ENCODE measurements at regions not wholly inside any gene's neighbourhood (a gene's known extent, or its start where the extent isn't known, plus 50 kb on each side); places are given as distances from the start of the nearest gene placed in this dataset.

- ATAC-seq (no peak), DNase-seq (peak; percentile 52)
- Histone ChIP-seq H3K9ac (ENCODE audit: low read length) (no peak overlapping the region), H3K4me3 (ENCODE audit: low read length) (no peak overlapping the region), H4K20me1 (ENCODE audit: low read length) (no peaks in the 10 kb centered on the region), H3K9me3 (ENCODE audit: low read length) (no peaks in the 10 kb centered on the region), H3F3A (ENCODE audit: low read length, unreplicated experiment) (no peaks in the 10 kb centered on the region), H3K36me3 (ENCODE audit: low read depth, low read length) (no peaks in the 10 kb centered on the region), H3K4me1 (ENCODE audit: insufficient read depth, low read length) (0 out of 2 replicates have a peak, but pooled peaks cover 5% of the 10 kb centered on the region), H3K4me2 (ENCODE audit: low read length) (peak overlapping the region; percentile 15; the same call in 1 of the 2 replicates), H3K9me2 (replicated peaks; ENCODE audit: low read length) (no peaks in the 10 kb centered on the region), H3K27ac (ENCODE audit: low read length) (no peak overlapping the region), H3K27me3 (ENCODE audit: low read length) (0 out of 2 replicates have a peak, but pooled peaks cover 8% of the 10 kb centered on the region), H2AFZ (ENCODE audit: low read length) (no peak overlapping the region), H3K79me2 (ENCODE audit: low read length) (no peaks in the 10 kb centered on the region)
- intact Hi-C loops (cut with micrococcal nuclease): no loop called here
- TF ChIP-seq, protein P1, sequence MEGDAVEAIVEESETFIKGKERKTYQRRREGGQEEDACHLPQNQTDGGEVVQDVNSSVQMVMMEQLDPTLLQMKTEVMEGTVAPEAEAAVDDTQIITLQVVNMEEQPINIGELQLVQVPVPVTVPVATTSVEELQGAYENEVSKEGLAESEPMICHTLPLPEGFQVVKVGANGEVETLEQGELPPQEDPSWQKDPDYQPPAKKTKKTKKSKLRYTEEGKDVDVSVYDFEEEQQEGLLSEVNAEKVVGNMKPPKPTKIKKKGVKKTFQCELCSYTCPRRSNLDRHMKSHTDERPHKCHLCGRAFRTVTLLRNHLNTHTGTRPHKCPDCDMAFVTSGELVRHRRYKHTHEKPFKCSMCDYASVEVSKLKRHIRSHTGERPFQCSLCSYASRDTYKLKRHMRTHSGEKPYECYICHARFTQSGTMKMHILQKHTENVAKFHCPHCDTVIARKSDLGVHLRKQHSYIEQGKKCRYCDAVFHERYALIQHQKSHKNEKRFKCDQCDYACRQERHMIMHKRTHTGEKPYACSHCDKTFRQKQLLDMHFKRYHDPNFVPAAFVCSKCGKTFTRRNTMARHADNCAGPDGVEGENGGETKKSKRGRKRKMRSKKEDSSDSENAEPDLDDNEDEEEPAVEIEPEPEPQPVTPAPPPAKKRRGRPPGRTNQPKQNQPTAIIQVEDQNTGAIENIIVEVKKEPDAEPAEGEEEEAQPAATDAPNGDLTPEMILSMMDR (conservative IDR thresholded peaks at IDR 0.05; ENCODE audit: low read depth, low read length): no peak
- TF ChIP-seq EZH2phosphoT487 (IDR thresholded peaks at IDR 0.05; ENCODE audit: borderline replicate concordance, low read length): no peak
- no peak for TF ChIP-seq EZH2 (IDR thresholded peaks at IDR 0.05; ENCODE audit: low read length, unreplicated experiment)
- no TSS peak for BruUV-seq (replicated peaks)
- CTCF ChIA-PET: no interaction called here
- POLR2A ChIA-PET (ENCODE audit: unreplicated experiment): no interaction called here
Measured at GRCh38 chrX:776529-777230, 146.1 kb downstream of the SHOX start.

- TF ChIP-seq EZH2 (IDR thresholded peaks at IDR 0.05; ENCODE audit: low read length, unreplicated experiment) (no peak), EZH2phosphoT487 (IDR thresholded peaks at IDR 0.05; ENCODE audit: borderline replicate concordance, low read length) (no peak)
- TF ChIP-seq, protein P1 (conservative IDR thresholded peaks at IDR 0.05; ENCODE audit: low read depth, low read length): no peak
- ChIA-PET CTCF (no interaction called here), POLR2A (ENCODE audit: unreplicated experiment) (no interaction called here)
- no peaks in the 10 kb centered on the region for H3K9me2 ChIP-seq (replicated peaks; ENCODE audit: low read length)
- no peak overlapping the region for H3K9ac ChIP-seq (ENCODE audit: low read length)
- no peak for DNase-seq
- intact Hi-C loops (cut with micrococcal nuclease): no loop called here
- no peaks in the 10 kb centered on the region for H4K20me1 ChIP-seq (ENCODE audit: low read length)
- no peak overlapping the region for H2AFZ ChIP-seq (ENCODE audit: low read length)
- no peak overlapping the region for H3K27ac ChIP-seq (ENCODE audit: low read length)
- BruUV-seq (replicated peaks): no TSS peak
- no peak for ATAC-seq
- 0 out of 2 replicates have a peak overlapping the region, but pooled peaks have one; percentile 15 for H3K4me2 ChIP-seq (ENCODE audit: low read length)
- no peak overlapping the region for H3K4me3 ChIP-seq (ENCODE audit: low read length)
- 0 out of 2 replicates have a peak, but pooled peaks cover 5% of the 10 kb centered on the region for H3K4me1 ChIP-seq (ENCODE audit: insufficient read depth, low read length)
- H3K9me3 ChIP-seq (ENCODE audit: low read length): no peaks in the 10 kb centered on the region
- 0 out of 2 replicates have a peak, but pooled peaks cover 4% of the 10 kb centered on the region for H3K27me3 ChIP-seq (ENCODE audit: low read length)
- H3F3A ChIP-seq (ENCODE audit: low read length, unreplicated experiment): no peaks in the 10 kb centered on the region
- H3K36me3 ChIP-seq (ENCODE audit: low read depth, low read length): no peaks in the 10 kb centered on the region
- H3K79me2 ChIP-seq (ENCODE audit: low read length): no peaks in the 10 kb centered on the region
Measured at GRCh38 chrX:776061-776460, 145.5 kb downstream of the SHOX start.

DNA sequence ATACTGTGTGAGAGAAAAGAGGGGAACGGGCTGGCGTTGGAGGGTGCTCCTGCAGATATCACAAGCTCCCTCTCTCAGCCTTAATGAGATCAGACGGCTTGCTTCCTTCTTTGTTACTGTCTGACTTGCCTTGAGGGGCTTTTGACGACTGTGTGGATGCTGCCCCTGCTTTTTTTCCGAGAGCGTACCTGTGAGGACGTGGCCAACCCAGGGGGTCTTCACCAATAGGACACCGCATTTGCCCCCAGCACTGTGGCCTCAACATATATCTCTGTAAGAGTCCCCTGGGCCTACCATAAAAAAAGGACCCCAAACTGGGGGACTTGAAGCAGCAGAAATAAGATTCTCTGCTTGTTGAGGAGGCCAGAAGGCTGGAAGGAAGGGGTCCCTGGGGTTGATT, 143.9 kb downstream of the SHOX start:
- 0 out of 2 replicates have a peak, but pooled peaks cover 4% of the 10 kb centered on the region for H3K27me3 ChIP-seq (ENCODE audit: low read length)
- no peak overlapping the region for H3K4me3 ChIP-seq (ENCODE audit: low read length)
- H3K9me2 ChIP-seq (replicated peaks; ENCODE audit: low read length): no peaks in the 10 kb centered on the region
- H3K79me2 ChIP-seq (ENCODE audit: low read length): no peaks in the 10 kb centered on the region
- no peak overlapping the region for H3K4me2 ChIP-seq (ENCODE audit: low read length)
- intact Hi-C loops (cut with micrococcal nuclease): no loop called here
- ChIA-PET POLR2A (ENCODE audit: unreplicated experiment) (no interaction called here), CTCF (no interaction called here)
- no TSS peak for BruUV-seq (replicated peaks)
- DNase-seq: no peak
- H2AFZ ChIP-seq (ENCODE audit: low read length): no peak overlapping the region
- TF ChIP-seq, protein P1 (conservative IDR thresholded peaks at IDR 0.05; ENCODE audit: low read depth, low read length): no peak
- TF ChIP-seq EZH2phosphoT487 (IDR thresholded peaks at IDR 0.05; ENCODE audit: borderline replicate concordance, low read length): no peak
- TF ChIP-seq EZH2 (IDR thresholded peaks at IDR 0.05; ENCODE audit: low read length, unreplicated experiment): no peak
- H3K9me3 ChIP-seq (ENCODE audit: low read length): no peaks in the 10 kb centered on the region
- no peak overlapping the region for H3K9ac ChIP-seq (ENCODE audit: low read length)
- no peaks in the 10 kb centered on the region for H3F3A ChIP-seq (ENCODE audit: low read length, unreplicated experiment)
- H3K4me1 ChIP-seq (ENCODE audit: insufficient read depth, low read length): 0 out of 2 replicates have a peak, but pooled peaks cover 5% of the 10 kb centered on the region
- no peaks in the 10 kb centered on the region for H4K20me1 ChIP-seq (ENCODE audit: low read length)
- no peak overlapping the region for H3K27ac ChIP-seq (ENCODE audit: low read length)
- ATAC-seq: no peak
- H3K36me3 ChIP-seq (ENCODE audit: low read depth, low read length): no peaks in the 10 kb centered on the region

Measured in PC-3 (cell line).